Large intestine (tissue), 3 donors: ENCODE measurements at regions not wholly inside any gene's neighbourhood (a gene's known extent, or its start where the extent isn't known, plus 50 kb on each side); places are given as distances from the start of the nearest gene placed in this dataset.

ENCODE experiments used
- DNase-seq, 2 donors: peaks; one replicate each; pipeline versions ENCODE4 v3.0.0 to v3.0.0-alpha.2; 2013
- H3K27ac ChIP-seq: one replicate; pipeline ENCODE4 v1.5.1; 2013; ENCODE audit warnings: low read length
- H3K27me3 ChIP-seq: 2 replicates; pipeline ENCODE4 v1.6.1; 2013; ENCODE audit warnings: low read length; ENCODE audit not compliant: control insufficient read depth, insufficient read depth
- H3K36me3 ChIP-seq: 2 replicates; pipeline ENCODE4 v1.6.1; 2013; ENCODE audit warnings: low read length; ENCODE audit not compliant: control insufficient read depth, insufficient read depth
- H3K4me1 ChIP-seq: one replicate; pipeline ENCODE4 v1.6.1; 2013; ENCODE audit warnings: low read length; ENCODE audit not compliant: control insufficient read depth, insufficient read depth
- H3K4me3 ChIP-seq: one replicate; pipeline ENCODE4 v1.5.1; 2013; ENCODE audit warnings: low read length
- H3K9me3 ChIP-seq: one replicate; pipeline ENCODE4 v1.6.1; 2013; ENCODE audit warnings: mild to moderate bottlenecking, low read depth, low read length, moderate library complexity; ENCODE audit not compliant: control insufficient read depth
- WGBS: methylation state at CpG from one replicate; pipeline ENCODE4 v1.1.5; 2013; ENCODE audit warnings: low lambda C conversion rate; ENCODE audit not compliant: insufficient coverage; 5-methylcytosine and 5-hydroxymethylcytosine counted together

- Histone ChIP-seq H3K36me3 (no peaks in the 10 kb centered on the region), H3K27me3 (no peaks in the 10 kb centered on the region), H3K4me3 (no peak overlapping the region), H3K9me3 (no peaks in the 10 kb centered on the region), H3K27ac (no peak overlapping the region), H3K4me1 (no peaks in the 10 kb centered on the region)
- DNase-seq: no peak
- WGBS: no CpG with 5 or more reads among the region's 4 CpGs
Measured at GRCh38 chr4:60945641-60946040, 254.5 kb upstream of the ADGRL3 start.

GRCh38 chr4:60948008-60948407, 252.1 kb upstream of the ADGRL3 start:
- no CpG with 5 or more reads among the region's 1 CpG for WGBS
- no peaks in the 10 kb centered on the region for H3K4me1 ChIP-seq
- no peaks in the 10 kb centered on the region for H3K36me3 ChIP-seq
- no peaks in the 10 kb centered on the region for H3K9me3 ChIP-seq
- no peak overlapping the region for H3K4me3 ChIP-seq
- no peak for DNase-seq
- no peaks in the 10 kb centered on the region for H3K27me3 ChIP-seq
- no peak overlapping the region for H3K27ac ChIP-seq

DNA sequence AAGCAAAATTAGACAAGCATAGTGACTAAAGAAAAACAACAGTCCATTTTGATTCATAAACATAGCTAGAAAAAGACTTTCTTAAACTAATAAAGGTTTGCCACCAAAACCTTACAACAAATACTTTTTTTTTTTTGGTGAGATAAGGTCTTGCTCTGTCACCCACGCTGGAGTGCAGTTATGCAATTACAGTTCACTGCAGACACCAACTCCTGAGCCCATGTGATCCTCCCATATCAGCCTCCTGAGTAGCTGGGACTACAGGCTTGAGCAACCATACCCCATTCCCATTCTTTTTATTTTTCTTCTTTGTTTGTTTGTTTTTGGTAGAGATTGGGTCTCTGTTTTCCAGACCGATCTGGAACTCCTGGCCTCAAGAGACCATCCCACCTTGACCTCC, 247.2 kb upstream of the ADGRL3 start:
- no peak overlapping the region for H3K27ac ChIP-seq
- H3K36me3 ChIP-seq: no peaks in the 10 kb centered on the region
- no peaks in the 10 kb centered on the region for H3K4me1 ChIP-seq
- no CpG with 5 or more reads among the region's 2 CpGs for WGBS
- H3K4me3 ChIP-seq: no peak overlapping the region
- DNase-seq: no peak
- no peaks in the 10 kb centered on the region for H3K27me3 ChIP-seq
- no peaks in the 10 kb centered on the region for H3K9me3 ChIP-seq

DNA sequence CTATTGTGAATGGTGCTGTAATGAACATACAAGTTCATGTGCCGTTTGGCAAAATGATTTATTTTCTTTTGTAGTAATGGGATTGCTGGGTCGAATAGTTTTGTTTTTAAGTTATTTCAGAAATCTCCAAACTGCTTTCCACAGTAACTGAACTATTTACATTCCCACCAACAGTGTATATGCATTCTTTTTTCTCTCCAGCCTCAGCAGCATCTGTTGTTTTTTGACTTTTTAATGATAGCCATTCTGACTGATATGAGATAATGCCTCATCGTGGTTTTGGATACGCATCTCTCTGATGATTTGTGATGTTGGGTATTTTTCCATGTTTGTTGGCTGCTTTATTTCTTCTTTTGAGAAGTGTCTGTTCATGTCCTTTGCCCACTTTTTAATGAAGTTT, 246.3 kb upstream of the ADGRL3 start:
- H3K4me1 ChIP-seq: no peaks in the 10 kb centered on the region
- H3K27ac ChIP-seq: no peak overlapping the region
- 61% methylated on average over 2 of the region's 4 CpGs for WGBS
- H3K27me3 ChIP-seq: no peaks in the 10 kb centered on the region
- H3K4me3 ChIP-seq: no peak overlapping the region
- H3K36me3 ChIP-seq: no peaks in the 10 kb centered on the region
- H3K9me3 ChIP-seq: no peaks in the 10 kb centered on the region
- no peak for DNase-seq

DNA sequence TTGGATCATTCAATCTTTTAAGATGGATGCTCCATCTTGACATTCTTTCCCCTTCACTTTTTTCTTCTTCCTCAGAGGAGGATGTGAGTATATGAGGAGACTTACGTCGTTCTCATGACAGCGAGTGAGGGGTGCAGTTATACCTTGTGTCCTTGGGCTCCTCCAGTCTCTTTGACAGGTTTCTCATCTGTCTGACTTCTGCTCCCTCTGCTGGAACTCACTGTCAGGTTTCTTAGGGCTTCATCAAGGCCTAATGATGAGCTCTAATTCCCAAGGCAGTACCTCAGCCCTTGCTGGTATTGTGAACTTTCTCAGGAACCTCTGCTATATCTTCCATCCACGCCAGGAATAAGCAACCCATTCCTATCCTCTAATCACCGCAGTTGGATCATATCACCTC, 237.8 kb upstream of the ADGRL3 start:
- Histone ChIP-seq H3K36me3 (no peaks in the 10 kb centered on the region), H3K4me3 (no peak overlapping the region), H3K9me3 (no peaks in the 10 kb centered on the region), H3K4me1 (no peaks in the 10 kb centered on the region), H3K27ac (no peak overlapping the region), H3K27me3 (no peaks in the 10 kb centered on the region)
- no peak for DNase-seq
- WGBS: no CpG with 5 or more reads among the region's 5 CpGs

DNA sequence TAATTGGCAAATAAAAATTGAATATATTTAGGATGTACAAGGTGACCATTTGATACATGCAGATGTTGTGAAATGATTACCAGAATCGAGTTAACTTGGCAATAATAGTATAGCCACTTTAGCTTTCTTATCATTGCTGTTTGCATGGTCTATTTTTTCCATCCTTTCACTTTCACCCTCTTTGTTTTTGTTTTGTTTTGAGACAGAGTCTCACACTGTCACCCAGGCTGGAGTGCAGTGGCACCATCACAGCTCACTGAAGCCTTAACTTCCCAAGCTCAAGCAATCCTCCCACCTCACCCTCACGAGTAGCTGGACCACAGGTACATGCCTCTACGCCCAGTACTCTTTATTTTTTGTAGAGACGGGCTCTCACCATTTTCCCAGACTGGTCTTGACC, 218.6 kb upstream of the ADGRL3 start:
- no peak overlapping the region for H3K27ac ChIP-seq
- WGBS: no CpG with 5 or more reads among the region's 4 CpGs

DNA sequence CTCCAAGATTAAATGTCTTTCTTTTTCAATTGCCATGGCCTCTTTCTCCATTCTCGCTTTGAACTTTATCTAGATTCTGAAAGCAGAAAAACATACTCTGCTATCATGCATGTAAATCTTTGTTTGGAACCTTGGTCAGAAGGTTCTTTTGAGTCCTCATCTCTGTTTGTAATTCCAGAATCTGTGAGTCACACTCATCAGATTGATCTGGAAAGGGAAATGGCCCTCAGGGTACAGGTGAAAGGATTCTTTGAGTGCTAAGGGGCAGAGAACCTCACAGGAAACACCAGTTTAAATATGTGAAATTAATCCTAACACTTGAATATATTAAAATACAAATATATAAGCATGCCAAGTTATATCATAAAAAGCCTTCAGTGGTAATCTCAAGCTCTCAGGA, 211.0 kb upstream of the ADGRL3 start:
- Histone ChIP-seq H3K27me3 (no peaks in the 10 kb centered on the region), H3K4me1 (no peaks in the 10 kb centered on the region), H3K9me3 (peaks cover 5% of the 10 kb centered on the region), H3K27ac (no peak overlapping the region), H3K4me3 (no peak overlapping the region), H3K36me3 (no peaks in the 10 kb centered on the region)
- no peak for DNase-seq
- 100% methylated on average over 1 of the region's 1 CpG for WGBS

More for the DNA sequence above, 218.6 kb upstream of the ADGRL3 start:
- Histone ChIP-seq H3K36me3 (no peaks in the 10 kb centered on the region), H3K9me3 (peaks cover 5% of the 10 kb centered on the region), H3K4me1 (no peaks in the 10 kb centered on the region), H3K4me3 (no peak overlapping the region), H3K27me3 (no peaks in the 10 kb centered on the region)
- no peak for DNase-seq

DNA sequence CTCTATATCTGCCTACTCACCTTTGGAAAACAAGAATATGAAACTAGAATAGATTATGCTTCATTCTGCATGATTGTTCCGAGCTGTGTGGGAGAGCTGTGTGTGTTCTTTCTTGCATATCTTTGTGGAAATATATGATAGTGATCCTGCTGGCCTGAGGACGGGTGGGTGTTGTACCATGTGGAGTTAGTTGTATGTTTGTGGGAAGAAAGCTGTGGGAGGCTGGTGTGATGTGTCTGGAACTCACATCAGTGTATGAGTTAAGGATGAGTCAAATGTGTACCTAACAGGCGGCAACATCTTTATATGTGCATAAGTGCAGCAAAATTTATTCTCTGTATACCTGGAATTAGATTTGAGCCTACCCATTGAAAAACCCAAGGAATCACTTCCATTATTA, 208.1 kb upstream of the ADGRL3 start:
- Histone ChIP-seq H3K9me3 (no peaks in the 10 kb centered on the region), H3K4me1 (no peaks in the 10 kb centered on the region), H3K36me3 (no peaks in the 10 kb centered on the region), H3K27ac (no peak overlapping the region), H3K27me3 (no peaks in the 10 kb centered on the region), H3K4me3 (no peak overlapping the region)
- DNase-seq: no peak
- no CpG with 5 or more reads among the region's 3 CpGs for WGBS

GRCh38 chr4:61003301-61003700, 196.8 kb upstream of the ADGRL3 start:
- H3K4me3 ChIP-seq: no peak overlapping the region
- H3K27ac ChIP-seq: no peak overlapping the region
- no peaks in the 10 kb centered on the region for H3K36me3 ChIP-seq
- H3K9me3 ChIP-seq: peaks cover 2% of the 10 kb centered on the region
- no peaks in the 10 kb centered on the region for H3K4me1 ChIP-seq
- no peak for DNase-seq
- no peaks in the 10 kb centered on the region for H3K27me3 ChIP-seq

DNA sequence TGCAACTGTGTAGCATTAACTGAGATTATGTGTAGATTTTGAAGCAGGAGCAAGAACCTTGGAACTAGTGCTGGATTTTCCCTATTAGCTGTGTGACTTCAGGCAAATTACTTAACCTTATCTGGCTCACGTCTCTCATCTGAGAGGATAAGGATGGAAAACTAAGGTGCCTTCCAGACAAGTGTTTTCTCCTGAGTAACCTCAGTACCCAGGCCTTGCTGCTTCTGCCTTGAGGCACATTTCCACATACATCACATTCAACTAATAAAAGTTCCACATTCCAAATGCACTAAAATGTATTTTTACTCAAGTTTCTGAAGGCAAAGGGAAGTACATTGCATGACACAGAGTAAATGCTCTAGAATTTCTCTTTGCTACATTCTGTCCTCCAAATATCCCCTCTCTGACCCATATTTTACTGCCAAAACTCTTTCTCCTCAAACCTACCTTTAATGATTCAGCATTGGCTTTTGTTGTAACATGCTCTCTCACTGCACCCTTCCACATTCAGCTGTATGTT, 195.4 kb upstream of the ADGRL3 start:
- Histone ChIP-seq H3K9me3 (peaks cover 2% of the 10 kb centered on the region), H3K36me3 (no peaks in the 10 kb centered on the region), H3K27me3 (no peaks in the 10 kb centered on the region), H3K4me1 (no peaks in the 10 kb centered on the region), H3K4me3 (no peak overlapping the region), H3K27ac (no peak overlapping the region)
- DNase-seq: no peak
- 63% methylated on average over 1 of the region's 1 CpG for WGBS

DNA sequence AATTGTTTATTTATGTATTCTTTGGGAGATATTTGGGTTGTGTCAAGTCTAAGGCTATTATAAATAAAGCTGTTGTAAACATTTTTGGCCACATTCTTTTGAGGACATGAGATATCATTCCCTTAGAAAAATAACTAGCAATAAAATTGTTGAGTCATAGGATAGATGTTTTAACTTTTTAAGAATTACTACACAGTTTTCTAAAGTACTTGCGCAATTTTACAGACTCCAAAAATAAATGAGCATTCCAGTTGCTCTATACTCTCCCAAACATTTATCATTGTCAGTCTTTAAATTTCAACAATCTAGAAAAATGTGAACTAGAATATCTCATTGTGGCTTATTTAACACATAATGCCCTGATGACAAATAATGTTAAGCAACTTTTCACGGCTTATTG, 189.1 kb upstream of the ADGRL3 start:
- Histone ChIP-seq H3K27me3 (no peaks in the 10 kb centered on the region), H3K4me3 (no peak overlapping the region), H3K36me3 (no peaks in the 10 kb centered on the region), H3K27ac (no peak overlapping the region), H3K4me1 (no peaks in the 10 kb centered on the region), H3K9me3 (no peaks in the 10 kb centered on the region)
- no peak for DNase-seq
- 100% methylated on average over 2 of the region's 2 CpGs for WGBS
